CD14-positive monocyte (primary cell): ENCODE measurements at regions not wholly inside any gene's neighbourhood (a gene's known extent, or its start where the extent isn't known, plus 50 kb on each side); places are given as distances from the start of the nearest gene placed in this dataset.
"Not testable (repeated sequence)": the region's sequence is repeated elsewhere in the genome, so short reads cannot be mapped to it uniquely, and the experiment has no call there.

Experiments used
- DNase-seq, 3 donors: peaks; one replicate each; pipeline ENCODE4 v3.0.0-alpha.2; 2011 to 2022
- H2AFZ ChIP-seq: 2 replicates; pipeline ENCODE4 v1.6.0; 2012; ENCODE audit warnings: mild to moderate bottlenecking, low read depth, low read length, inconsistent platforms; ENCODE audit not compliant: insufficient read depth, poor library complexity, severe bottlenecking
- H3K27ac ChIP-seq, 2 donors: 1 replicate in 1 of 2; 2 replicates in 1 of 2; pipeline ENCODE4 v1.5.1; 2012 to 2013; ENCODE audit warnings: low read length in 2 of 2, control low read depth in 1 of 2, inconsistent platforms in 1 of 2, low read depth in 1 of 2, mild to moderate bottlenecking in 1 of 2
- H3K27me3 ChIP-seq, 2 donors: one replicate each; pipeline versions ENCODE4 v1.6.0 to v1.6.1; 2011 to 2013; ENCODE audit warnings: low read length in 2 of 2; ENCODE audit not compliant: control insufficient read depth in 2 of 2, insufficient read depth in 2 of 2
- H3K36me3 ChIP-seq, 2 donors: replicated peaks in 1 of 2; 1 replicate in 1 of 2; 2 replicates in 1 of 2; pipeline versions ENCODE4 v1.5.1 to v1.6.1; 2012 to 2013; ENCODE audit warnings: low read length in 2 of 2, control low read depth in 1 of 2, inconsistent platforms in 1 of 2, mild to moderate bottlenecking in 1 of 2; ENCODE audit not compliant: insufficient read depth in 2 of 2, control insufficient read depth in 1 of 2
- H3K4me1 ChIP-seq, 2 donors: 1 replicate in 1 of 2; 2 replicates in 1 of 2; pipeline versions ENCODE4 v1.5.1 to v1.6.1; 2012 to 2013; ENCODE audit warnings: low read length in 2 of 2, control low read depth in 1 of 2, inconsistent platforms in 1 of 2, mild to moderate bottlenecking in 1 of 2, moderate library complexity in 1 of 2; ENCODE audit not compliant: insufficient read depth in 2 of 2, control insufficient read depth in 1 of 2
- H3K4me2 ChIP-seq: replicated peaks from 2 replicates; pipeline ENCODE3; 2012; ENCODE audit warnings: low read length, moderate library complexity, mild to moderate bottlenecking; ENCODE audit not compliant: poor library complexity, severe bottlenecking; ENCODE audit errors: extremely low read depth
- H3K4me3 ChIP-seq, 3 experiments: fragments of 200-600 bp in 1 of 3; sonication (generic) in 1 of 3; replicated peaks in 1 of 3; 1 replicate in 2 of 3; 2 replicates in 1 of 3; pipeline ENCODE4 v1.5.1; 2011 to 2013; ENCODE audit warnings: low read length in 3 of 3, mild to moderate bottlenecking in 3 of 3, control low read depth in 2 of 3, low read depth in 2 of 3, inconsistent platforms in 1 of 3, moderate library complexity in 1 of 3
- H3K79me2 ChIP-seq: 2 replicates; pipeline ENCODE4 v1.6.0; 2012; ENCODE audit warnings: mild to moderate bottlenecking, control low read depth, inconsistent platforms, low read length, moderate library complexity; ENCODE audit not compliant: insufficient read depth
- H3K9ac ChIP-seq: 2 replicates; pipeline ENCODE4 v1.6.0; 2017; ENCODE audit warnings: low read length, mild to moderate bottlenecking; ENCODE audit not compliant: insufficient read depth, poor library complexity, severe bottlenecking
- H3K9me3 ChIP-seq, 2 donors: replicated peaks in 1 of 2; 1 replicate in 1 of 2; 2 replicates in 1 of 2; pipeline versions ENCODE4 v1.5.1 to v1.6.1; 2012 to 2013; ENCODE audit warnings: low read length in 2 of 2, control low read depth in 1 of 2; ENCODE audit not compliant: control insufficient read depth in 1 of 2, insufficient read depth in 1 of 2
- H4K20me1 ChIP-seq: 2 replicates; pipeline ENCODE4 v1.6.0; 2012; ENCODE audit warnings: mild to moderate bottlenecking, low read length, control low read depth, moderate library complexity; ENCODE audit not compliant: insufficient read depth
- H3K27ac Mint-ChIP-seq, 7 donors: one replicate each; pipeline ENCODE4 v1.8.0; 2020; ENCODE audit warnings: mild to moderate bottlenecking in 7 of 7, mixed read lengths in 7 of 7, moderate library complexity in 6 of 7, inconsistent platforms in 2 of 7
- H3K27me3 Mint-ChIP-seq, 3 donors: one replicate each; pipeline ENCODE4 v1.8.0; 2021 to 2022; ENCODE audit warnings: low read depth in 3 of 3, mild to moderate bottlenecking in 3 of 3, mixed read lengths in 3 of 3, moderate library complexity in 3 of 3, inconsistent platforms in 1 of 3
- H3K36me3 Mint-ChIP-seq, 2 donors: one replicate each; pipeline ENCODE4 v1.8.0; 2020; ENCODE audit warnings: mixed read lengths in 2 of 2, inconsistent platforms in 1 of 2, mild to moderate bottlenecking in 1 of 2
- H3K4me1 Mint-ChIP-seq: one replicate; pipeline ENCODE4 v1.8.0; 2020; ENCODE audit warnings: mild to moderate bottlenecking, mixed read lengths
- H3K4me3 Mint-ChIP-seq, 2 donors: one replicate each; pipeline ENCODE4 v1.8.0; 2020; ENCODE audit warnings: mild to moderate bottlenecking in 2 of 2, mixed read lengths in 2 of 2, moderate library complexity in 1 of 2
- H3K9me3 Mint-ChIP-seq, 7 donors: one replicate each; pipeline ENCODE4 v1.8.0; 2020 to 2022; ENCODE audit warnings: mixed read lengths in 7 of 7, mild to moderate bottlenecking in 6 of 7, moderate library complexity in 6 of 7, inconsistent platforms in 2 of 7
- WGBS: methylation state at CpG from one replicate; pipeline ENCODE4 v1.1.5; 2013; ENCODE audit warnings: missing lambda C conversion rate; ENCODE audit not compliant: insufficient coverage; 5-methylcytosine and 5-hydroxymethylcytosine counted together
- intact Hi-C, 2 donors: fragments of 100-400 bp; cut with micrococcal nuclease; formaldehyde crosslinking; loops; one replicate each; pipeline versions ENCODE4 v1.15.0 to v1.15.1; 2023

DNA sequence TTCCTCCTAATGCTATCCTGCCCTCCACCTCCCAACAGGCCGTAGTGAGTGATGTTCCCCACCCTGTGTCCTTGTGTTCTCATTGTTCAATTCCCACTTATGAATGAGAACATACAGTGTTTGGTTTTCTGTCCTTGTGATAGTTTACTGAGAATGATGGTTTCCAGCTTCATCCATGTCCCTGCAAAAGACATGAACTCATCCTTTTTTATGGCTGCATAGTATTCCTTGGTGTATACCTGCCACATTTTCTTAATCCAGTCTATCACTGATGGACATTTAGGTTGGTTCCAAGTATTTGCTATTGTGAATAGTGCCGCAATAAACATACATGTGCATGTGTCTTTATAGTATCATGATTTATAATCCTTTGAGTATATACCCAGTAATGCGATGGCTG, 88.5 kb upstream of the PABPC3 start:
- H3K36me3 Mint-ChIP-seq, H4K20me1 ChIP-seq, H3K4me3 Mint-ChIP-seq, H3K27ac ChIP-seq, H3K9ac ChIP-seq, H3K27me3 ChIP-seq, H3K9me3 ChIP-seq, H3K4me3 ChIP-seq, H3K9me3 Mint-ChIP-seq, H3K4me1 Mint-ChIP-seq, H2AFZ ChIP-seq, intact Hi-C loops, H3K4me2 ChIP-seq, DNase-seq, H3K36me3 ChIP-seq, H3K4me1 ChIP-seq, H3K27ac Mint-ChIP-seq, H3K79me2 ChIP-seq: not testable (repeated sequence)
- WGBS, result no CpG with 5 or more reads among the region's 3 CpGs
- peaks cover 25 to 52% (median 42%) of the 10 kb centered on the region in 3 donors for H3K27me3 Mint-ChIP-seq

DNA sequence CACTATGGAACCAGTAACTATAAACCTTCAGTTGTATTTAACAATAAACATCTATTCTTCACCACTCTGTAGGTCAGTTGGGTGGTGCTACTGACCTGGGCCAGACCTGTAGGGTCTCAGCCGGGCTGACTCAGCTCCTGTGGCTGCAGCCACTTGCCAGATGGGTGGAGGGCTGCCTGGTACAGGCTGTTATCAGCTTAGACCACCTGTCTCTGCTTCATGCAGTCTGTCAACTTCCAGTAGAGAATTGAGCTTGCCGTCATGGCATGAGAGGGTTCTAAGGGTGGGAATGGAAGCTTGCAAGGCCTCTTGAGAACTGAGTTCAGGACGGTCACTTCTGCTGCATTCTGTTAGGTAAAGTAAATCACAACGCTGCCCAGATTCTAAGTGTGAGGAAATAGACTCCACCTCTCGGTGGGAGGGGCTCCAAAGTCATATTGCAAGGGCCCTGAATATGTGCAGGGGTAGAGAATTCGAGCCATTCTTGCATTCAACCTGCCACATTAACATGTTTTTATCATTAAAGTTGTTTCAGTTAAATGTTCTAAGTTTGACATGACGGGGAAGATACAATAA, 81.5 kb upstream of the PABPC3 start:
- H3K27ac Mint-ChIP-seq, H3K9me3 ChIP-seq, H2AFZ ChIP-seq, DNase-seq, H3K4me3 Mint-ChIP-seq, H3K4me1 ChIP-seq, H3K36me3 Mint-ChIP-seq, H3K9ac ChIP-seq, H4K20me1 ChIP-seq, H3K36me3 ChIP-seq, H3K4me2 ChIP-seq, H3K4me1 Mint-ChIP-seq, H3K79me2 ChIP-seq, H3K4me3 ChIP-seq, H3K9me3 Mint-ChIP-seq, intact Hi-C loops, H3K27ac ChIP-seq: not testable (repeated sequence)
- H3K27me3 Mint-ChIP-seq, result peaks cover 45 to 56% (median 55%) of the 10 kb centered on the region in 3 donors
- peaks cover 10 to 30% of the 10 kb centered on the region in 2 donors for H3K27me3 ChIP-seq
- WGBS, result 73% methylated on average over 2 of the region's 7 CpGs

DNA sequence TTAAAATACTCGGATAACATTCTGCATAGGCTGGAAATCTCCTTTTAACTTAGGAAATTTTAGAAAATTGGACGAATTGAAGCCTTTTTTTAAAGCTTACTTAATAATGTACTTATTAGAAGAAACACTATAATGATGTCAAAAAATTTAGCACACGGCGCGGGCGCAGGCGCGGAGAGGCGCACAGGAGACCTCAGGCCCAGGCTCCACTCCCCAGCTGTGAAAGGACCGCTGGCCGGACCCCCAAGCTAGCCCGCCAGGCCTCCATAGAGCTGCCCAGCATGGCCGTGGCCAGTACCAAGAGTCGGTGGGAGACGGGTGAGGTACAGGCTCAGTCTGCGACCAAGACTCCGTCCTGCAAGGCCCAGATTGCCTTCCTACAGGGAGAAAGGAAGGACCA, 78.8 kb upstream of the PABPC3 start:
- H3K36me3 Mint-ChIP-seq, H3K36me3 ChIP-seq, H3K27ac ChIP-seq, H3K9ac ChIP-seq, H3K27ac Mint-ChIP-seq, H3K4me2 ChIP-seq, DNase-seq, H3K4me1 ChIP-seq, H3K9me3 Mint-ChIP-seq, H3K9me3 ChIP-seq, H3K79me2 ChIP-seq, H2AFZ ChIP-seq, H3K4me3 ChIP-seq, intact Hi-C loops, H4K20me1 ChIP-seq, H3K4me1 Mint-ChIP-seq: not testable (repeated sequence)
- Mint-ChIP-seq H3K4me3 (peak overlapping the region in 1 of 2 donors; percentile 82), H3K27me3 (peaks cover 60 to 70% (median 60%) of the 10 kb centered on the region in 3 donors)
- peaks cover 20 to 39% of the 10 kb centered on the region in 2 donors for H3K27me3 ChIP-seq
- WGBS, result 100% methylated on average over 5 of the region's 17 CpGs

DNA sequence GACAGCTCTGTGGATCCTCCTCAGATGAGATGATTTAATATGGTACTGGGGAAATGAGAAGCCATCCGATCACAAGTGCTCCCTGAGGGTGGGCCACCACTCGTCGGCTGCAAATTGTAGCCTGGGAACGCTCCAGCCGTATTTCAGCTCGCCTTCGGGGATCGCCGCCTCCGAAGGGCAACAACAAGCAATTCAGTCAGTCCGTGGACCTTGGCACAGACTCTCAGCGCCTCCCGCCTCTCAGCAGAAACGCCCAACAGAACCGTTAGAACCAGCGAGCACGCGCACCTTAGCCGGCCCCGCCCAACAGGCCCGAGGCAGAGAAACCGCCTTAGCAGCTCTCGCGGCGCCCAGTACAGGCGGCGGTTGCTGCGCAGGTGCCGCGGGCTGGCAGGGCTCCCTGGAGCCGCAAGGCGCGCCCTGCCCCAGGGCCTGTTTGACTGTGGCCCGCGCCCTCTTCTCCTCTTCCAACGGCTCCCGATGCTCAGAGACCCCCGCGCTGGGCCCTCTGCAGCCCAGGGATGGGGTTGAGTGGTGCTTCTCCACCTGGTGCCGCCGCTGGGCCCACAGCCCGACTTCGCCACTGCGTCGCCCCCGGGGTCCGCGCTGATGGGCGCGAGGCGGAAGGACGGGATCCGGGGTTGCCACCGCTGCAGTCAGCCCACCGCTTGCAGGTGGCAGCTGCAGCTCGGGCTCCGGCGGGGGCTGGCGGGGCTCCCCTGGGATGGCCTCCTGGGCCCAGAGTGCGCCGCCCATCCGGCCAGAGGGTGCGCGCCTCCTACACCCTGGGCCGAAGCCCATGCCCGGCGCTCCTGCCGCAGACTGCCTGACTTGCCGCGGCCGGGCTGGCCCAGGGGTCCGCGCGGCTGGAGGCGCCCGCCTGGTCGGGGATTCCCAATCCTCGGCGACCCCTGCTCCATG, 77.9 kb upstream of the PABPC3 start:
- H3K79me2 ChIP-seq, H3K27ac ChIP-seq, H3K9me3 ChIP-seq, H3K9ac ChIP-seq, H3K27ac Mint-ChIP-seq, H4K20me1 ChIP-seq, H3K36me3 ChIP-seq, H3K9me3 Mint-ChIP-seq, H3K4me2 ChIP-seq, DNase-seq, H3K36me3 Mint-ChIP-seq, H3K4me1 Mint-ChIP-seq, H2AFZ ChIP-seq, H3K4me1 ChIP-seq, intact Hi-C loops, H3K4me3 ChIP-seq: not testable (repeated sequence)
- Mint-ChIP-seq H3K4me3 (peak overlapping the region; percentile 62 to 82), H3K27me3 (peaks cover 55 to 72% (median 60%) of the 10 kb centered on the region in 3 donors)
- peaks cover 20 to 39% of the 10 kb centered on the region in 2 donors for H3K27me3 ChIP-seq
- 1% methylated on average over 79 of the region's 79 CpGs for WGBS
